Stimulated activated CD8-positive, alpha-beta memory T cell treated with anti-CD3 and anti-CD28 coated beads, Interleukin-4, amount 100 ng/mL, for 4 hours (primary cell): ENCODE measurements at regions not wholly inside any gene's neighbourhood (a gene's known extent, or its start where the extent isn't known, plus 50 kb on each side); places are given as distances from the start of the nearest gene placed in this dataset.
"Not testable (repeated sequence)": the region's sequence is repeated elsewhere in the genome, so short reads cannot be mapped to it uniquely, and the experiment has no call there.

ENCODE experiments used
- DNase-seq, 2 donors: peaks; one replicate each; pipeline ENCODE4 v3.0.0-alpha.2; 2020; ENCODE audit warnings: low read depth in 2 of 2, low spot score in 1 of 2

GRCh38 chr15:77864211-77865105 lies 213.1 kb downstream of the TBC1D2B start:
- no peak for DNase-seq

- DNase-seq, result no peak
Measured at GRCh38 chr15:77863491-77864105, 213.9 kb downstream of the TBC1D2B start.

GRCh38 chr15:77862651-77863104 lies 214.8 kb downstream of the TBC1D2B start:
- DNase-seq, result no peak

DNA sequence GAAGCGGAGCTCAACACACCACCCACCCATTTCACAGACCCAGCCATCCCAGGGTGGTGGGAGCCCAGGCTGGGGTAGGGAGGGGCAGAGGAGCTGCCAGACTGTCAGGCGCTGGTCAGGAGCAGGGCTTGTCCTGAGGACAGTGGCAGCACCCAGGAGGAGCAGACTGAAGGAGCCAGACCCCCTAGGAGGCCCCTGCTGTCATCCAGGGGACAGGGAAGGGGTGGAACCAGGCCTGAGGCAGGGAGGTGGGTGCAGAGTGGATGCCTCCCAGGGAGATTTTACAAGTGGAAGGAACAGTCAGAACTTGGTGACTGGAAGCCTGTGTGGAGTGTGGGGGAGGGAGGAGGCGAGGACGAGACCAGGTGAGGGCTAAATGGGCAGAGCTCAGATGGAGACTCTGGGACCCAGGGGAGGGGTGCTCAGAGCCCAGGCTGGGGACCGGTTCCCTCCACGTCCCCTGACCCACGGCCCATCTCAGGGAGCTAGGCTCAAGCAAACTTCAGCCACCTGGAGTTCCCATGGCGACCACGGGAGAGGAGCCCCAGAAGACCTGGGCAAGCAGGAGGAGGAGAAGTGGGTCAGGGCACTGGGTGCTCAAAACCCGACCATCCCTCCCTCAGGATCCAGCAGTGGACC lies 215.4 kb downstream of the TBC1D2B start:
- DNase-seq, result not testable (repeated sequence)

- no peak for DNase-seq
Measured at GRCh38 chr15:77860071-77860691, 217.3 kb downstream of the TBC1D2B start.

GRCh38 chr15:77859491-77860060 lies 217.9 kb downstream of the TBC1D2B start:
- DNase-seq, result no peak

- no peak for DNase-seq
Measured at GRCh38 chr15:77858792-77859490, 218.6 kb downstream of the TBC1D2B start.

DNA sequence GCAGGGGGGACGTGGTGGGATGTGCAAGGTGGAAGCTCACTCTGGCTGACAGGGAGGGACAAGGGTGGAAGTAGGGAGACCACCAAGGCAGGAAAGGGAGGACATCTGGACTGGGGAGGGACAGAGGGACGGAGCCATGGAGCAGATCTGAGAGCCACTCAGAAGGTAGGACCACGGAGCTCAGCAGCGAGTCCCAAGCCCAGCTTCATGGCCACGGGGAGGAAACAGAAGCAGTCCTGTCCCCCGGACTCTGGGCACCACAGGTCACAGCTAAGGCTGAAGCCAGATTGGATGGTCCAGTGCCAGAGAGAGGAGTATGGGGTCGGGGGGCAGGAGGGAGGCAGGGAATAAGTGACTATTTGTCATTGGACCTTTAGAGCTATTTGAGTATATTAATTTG lies 220.1 kb downstream of the TBC1D2B start:
- no peak for DNase-seq

DNA sequence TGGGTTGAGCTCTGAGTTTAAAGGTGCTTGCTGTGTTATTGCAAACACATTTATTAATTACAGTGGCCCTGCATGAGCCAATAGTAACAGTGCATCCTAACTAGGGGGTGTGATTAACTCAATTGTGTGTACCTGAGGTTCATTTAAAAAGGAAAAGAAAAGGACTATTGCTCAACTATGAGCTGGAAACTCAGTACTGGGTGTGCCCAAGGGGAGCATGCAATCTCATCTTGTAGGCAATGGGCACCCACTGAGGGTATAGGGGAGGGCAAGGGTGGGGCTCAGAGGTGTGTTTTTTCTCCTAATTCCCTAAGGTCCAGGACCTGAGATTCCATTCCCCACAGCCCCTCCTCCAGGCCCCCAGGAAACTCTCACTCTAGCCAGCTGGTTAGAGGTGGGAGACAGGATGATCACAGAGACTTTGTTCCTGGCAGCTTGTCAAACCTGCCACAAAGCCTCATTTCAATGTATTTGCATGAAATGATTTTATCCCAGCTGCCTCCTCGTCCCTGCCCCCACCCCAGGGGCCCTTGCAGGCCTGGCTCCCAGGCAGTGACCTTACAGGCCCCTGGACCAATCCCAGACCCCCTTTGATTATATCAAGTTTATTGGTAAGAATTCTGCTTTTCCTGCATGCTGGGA lies 220.7 kb downstream of the TBC1D2B start:
- DNase-seq, result no peak

GRCh38 chr15:77855871-77856270 lies 221.6 kb downstream of the TBC1D2B start:
- DNase-seq, result no peak

DNA sequence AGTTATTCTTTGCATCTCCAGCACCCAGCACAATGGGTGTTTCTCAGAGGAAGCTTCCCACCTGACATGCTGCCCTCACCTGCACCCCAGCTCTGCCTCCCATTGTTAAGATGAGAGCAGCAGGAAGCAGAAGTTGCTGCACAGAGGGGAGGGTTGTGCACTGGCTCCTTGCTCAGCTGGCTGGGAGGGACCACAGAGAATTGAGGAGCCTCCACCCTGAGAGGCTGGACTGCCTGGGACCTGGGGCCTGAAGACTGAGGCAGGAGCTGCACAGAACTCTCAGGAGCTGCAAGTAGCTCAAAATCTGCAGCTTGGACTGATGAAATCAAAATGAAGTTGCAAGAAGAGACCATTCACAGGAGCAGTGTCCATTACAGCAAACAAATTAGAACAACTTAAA lies 222.3 kb upstream of the LINGO1 start:
- no peak for DNase-seq

GRCh38 chr15:77853910-77854309 lies 221.2 kb upstream of the LINGO1 start:
- DNase-seq, result no peak

DNA sequence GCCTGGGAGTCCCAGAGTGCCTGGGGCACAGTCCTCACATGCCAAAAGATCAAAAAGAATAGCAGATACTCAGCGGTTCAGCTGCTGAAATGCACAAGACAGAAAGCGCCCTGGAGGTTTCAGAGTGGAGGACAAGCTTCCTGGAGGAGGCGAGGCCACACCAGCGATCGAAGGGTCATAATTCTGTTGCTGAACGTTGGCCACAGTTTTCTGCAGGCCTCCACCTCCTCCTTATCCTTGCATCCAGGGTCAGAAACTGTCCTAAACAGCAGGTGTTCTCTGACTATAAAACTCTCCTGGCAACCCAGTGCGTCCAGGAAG lies 220.3 kb upstream of the LINGO1 start:
- no peak for DNase-seq

- DNase-seq, result no peak
Measured at GRCh38 chr15:77852241-77853007, 219.7 kb upstream of the LINGO1 start.

GRCh38 chr15:77851691-77852090 lies 219.0 kb upstream of the LINGO1 start:
- DNase-seq, result no peak

- no peak for DNase-seq
Measured at GRCh38 chr15:77851086-77851485, 218.4 kb upstream of the LINGO1 start.

DNA sequence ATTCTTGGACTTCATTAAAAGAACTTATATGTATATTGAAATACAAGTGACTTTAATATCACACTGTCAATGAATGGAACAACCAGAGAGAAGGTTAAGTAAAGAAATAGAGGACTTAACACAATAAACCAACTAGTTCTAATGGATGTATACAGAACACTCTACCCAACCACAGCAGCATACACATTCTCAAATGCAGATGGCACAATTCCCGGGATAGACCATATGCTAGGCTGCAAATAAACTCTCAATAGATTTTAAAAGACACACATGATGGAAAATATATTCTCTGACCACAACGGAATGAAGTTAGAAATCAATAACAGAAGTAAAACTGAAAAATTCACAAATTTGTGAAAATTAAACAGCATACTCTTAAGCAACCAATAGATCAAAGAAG lies 214.3 kb upstream of the LINGO1 start:
- no peak for DNase-seq

DNA sequence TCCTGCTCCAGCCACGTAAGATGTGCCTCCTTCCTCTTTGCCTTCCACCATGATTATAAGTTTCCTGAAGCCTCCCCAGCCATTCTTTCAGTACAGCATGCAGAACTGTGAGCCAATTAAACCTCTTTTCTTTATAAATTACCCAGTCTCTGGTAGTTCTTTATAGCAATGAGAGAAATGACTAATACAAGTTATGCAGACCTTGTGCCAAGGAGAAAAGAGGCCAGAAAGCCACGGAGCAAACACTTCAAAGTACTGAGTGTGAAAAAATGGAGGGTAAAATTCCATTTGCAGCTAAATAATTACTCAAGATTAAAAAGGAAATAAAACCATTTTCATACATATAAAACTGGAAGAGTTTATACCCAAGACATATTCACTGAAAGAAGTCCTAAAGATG lies 213.6 kb upstream of the LINGO1 start:
- DNase-seq, result no peak

GRCh38 chr15:77844798-77845446 lies 212.2 kb upstream of the LINGO1 start:
- DNase-seq, result no peak
